Pons (tissue), 1 donor: ENCODE measurements at regions not wholly inside any gene's neighbourhood (a gene's known extent, or its start where the extent isn't known, plus 50 kb on each side); places are given as distances from the start of the nearest gene placed in this dataset.
"Not testable (repeated sequence)": the region's sequence is repeated elsewhere in the genome, so short reads cannot be mapped to it uniquely, and the experiment has no call there.

Experiments
- DNase-seq: peaks from one replicate; pipeline ENCODE4 v3.0.0-alpha.2; 2016; ENCODE audit warnings: low spot score

- DNase-seq = no peak
Observed at GRCh38 chr1:157326173-157326859, 188.1 kb upstream of the ETV3 start.

GRCh38 chr1:157325220-157325619, 187.0 kb upstream of the ETV3 start:
- no peak for DNase-seq

GRCh38 chr1:157321972-157322371, 183.8 kb upstream of the ETV3 start:
- not testable (repeated sequence) for DNase-seq

GRCh38 chr1:157319567-157319966, 181.4 kb upstream of the ETV3 start:
- DNase-seq = no peak

GRCh38 chr1:157317229-157317628, 179.0 kb upstream of the ETV3 start:
- DNase-seq = not testable (repeated sequence)

- DNase-seq = no peak
Observed at GRCh38 chr1:157315544-157315943, 177.3 kb upstream of the ETV3 start.

GRCh38 chr1:157314408-157314807, 176.2 kb upstream of the ETV3 start:
- DNase-seq = no peak

- DNase-seq = no peak
Observed at GRCh38 chr1:157313240-157313807, 175.1 kb upstream of the ETV3 start.

- DNase-seq = no peak
Observed at GRCh38 chr1:157312082-157312812, 174.1 kb upstream of the ETV3 start.

GRCh38 chr1:157311730-157312081, 173.5 kb upstream of the ETV3 start:
- DNase-seq = no peak

GRCh38 chr1:157310805-157311729, 172.9 kb upstream of the ETV3 start:
- not testable (repeated sequence) for DNase-seq

GRCh38 chr1:157310401-157310800, 172.2 kb upstream of the ETV3 start:
- no peak for DNase-seq

- no peak for DNase-seq
Observed at GRCh38 chr1:157307491-157307890, 169.3 kb upstream of the ETV3 start.

- DNase-seq = no peak
Observed at GRCh38 chr1:157306896-157307295, 168.7 kb upstream of the ETV3 start.

- no peak for DNase-seq
Observed at GRCh38 chr1:157304271-157304670, 166.1 kb upstream of the ETV3 start.

GRCh38 chr1:157302724-157303123, 164.5 kb upstream of the ETV3 start:
- no peak for DNase-seq

GRCh38 chr1:157302199-157302497, 164.0 kb upstream of the ETV3 start:
- DNase-seq = no peak

GRCh38 chr1:157301477-157302198, 163.4 kb upstream of the ETV3 start:
- DNase-seq = no peak

- DNase-seq = not testable (repeated sequence)
Observed at GRCh38 chr1:157294387-157295145, 156.4 kb upstream of the ETV3 start.

- DNase-seq = no peak
Observed at GRCh38 chr1:157292809-157293564, 154.8 kb upstream of the ETV3 start.
